ENCODE measurements at regions not wholly inside any gene's neighbourhood (a gene's known extent, or its start where the extent isn't known, plus 50 kb on each side); places are given as distances from the start of the nearest gene placed in this dataset.

DNA sequence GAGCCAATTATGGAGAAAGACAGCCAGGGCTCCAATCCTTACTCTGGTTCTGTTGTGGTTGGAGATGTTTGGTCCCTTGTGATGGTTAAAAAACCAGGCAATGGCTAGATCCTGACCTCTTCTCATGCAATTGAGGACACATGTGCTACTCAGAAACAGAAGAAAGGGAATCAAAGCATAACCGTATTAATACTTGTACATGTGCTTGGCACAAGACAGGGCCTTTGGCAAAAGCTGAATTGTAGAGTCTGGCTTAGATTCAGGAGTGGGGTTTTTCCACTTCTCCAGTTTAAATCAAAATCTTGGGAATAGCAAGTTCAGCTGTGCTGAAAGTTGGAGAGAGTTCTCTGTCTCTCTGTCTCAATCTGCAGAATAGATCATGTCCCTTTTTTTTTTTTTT is 80.1 kb upstream of the E2F8 start:
- peaks cover 12% of the 10 kb centered on the region for H3K9me3 Mint-ChIP-seq (ENCODE audit: low read depth)
- no peak overlapping the region for H3K4me3 Mint-ChIP-seq (ENCODE audit: low read depth)
- no peak overlapping the region for H3K27ac Mint-ChIP-seq
- H3K36me3 Mint-ChIP-seq (ENCODE audit: insufficient read depth) = peaks cover 2% of the 10 kb centered on the region
- TF ChIP-seq, protein P1, sequence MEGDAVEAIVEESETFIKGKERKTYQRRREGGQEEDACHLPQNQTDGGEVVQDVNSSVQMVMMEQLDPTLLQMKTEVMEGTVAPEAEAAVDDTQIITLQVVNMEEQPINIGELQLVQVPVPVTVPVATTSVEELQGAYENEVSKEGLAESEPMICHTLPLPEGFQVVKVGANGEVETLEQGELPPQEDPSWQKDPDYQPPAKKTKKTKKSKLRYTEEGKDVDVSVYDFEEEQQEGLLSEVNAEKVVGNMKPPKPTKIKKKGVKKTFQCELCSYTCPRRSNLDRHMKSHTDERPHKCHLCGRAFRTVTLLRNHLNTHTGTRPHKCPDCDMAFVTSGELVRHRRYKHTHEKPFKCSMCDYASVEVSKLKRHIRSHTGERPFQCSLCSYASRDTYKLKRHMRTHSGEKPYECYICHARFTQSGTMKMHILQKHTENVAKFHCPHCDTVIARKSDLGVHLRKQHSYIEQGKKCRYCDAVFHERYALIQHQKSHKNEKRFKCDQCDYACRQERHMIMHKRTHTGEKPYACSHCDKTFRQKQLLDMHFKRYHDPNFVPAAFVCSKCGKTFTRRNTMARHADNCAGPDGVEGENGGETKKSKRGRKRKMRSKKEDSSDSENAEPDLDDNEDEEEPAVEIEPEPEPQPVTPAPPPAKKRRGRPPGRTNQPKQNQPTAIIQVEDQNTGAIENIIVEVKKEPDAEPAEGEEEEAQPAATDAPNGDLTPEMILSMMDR (IDR thresholded peaks at IDR 0.05; ENCODE audit: unreplicated experiment) = no peak
- H3K27me3 Mint-ChIP-seq = peaks cover 21% of the 10 kb centered on the region
- DNase-seq (ENCODE audit: low spot score, unreplicated experiment) = no peak
- no peaks in the 10 kb centered on the region for H3K4me1 Mint-ChIP-seq (ENCODE audit: low read depth)

DNA sequence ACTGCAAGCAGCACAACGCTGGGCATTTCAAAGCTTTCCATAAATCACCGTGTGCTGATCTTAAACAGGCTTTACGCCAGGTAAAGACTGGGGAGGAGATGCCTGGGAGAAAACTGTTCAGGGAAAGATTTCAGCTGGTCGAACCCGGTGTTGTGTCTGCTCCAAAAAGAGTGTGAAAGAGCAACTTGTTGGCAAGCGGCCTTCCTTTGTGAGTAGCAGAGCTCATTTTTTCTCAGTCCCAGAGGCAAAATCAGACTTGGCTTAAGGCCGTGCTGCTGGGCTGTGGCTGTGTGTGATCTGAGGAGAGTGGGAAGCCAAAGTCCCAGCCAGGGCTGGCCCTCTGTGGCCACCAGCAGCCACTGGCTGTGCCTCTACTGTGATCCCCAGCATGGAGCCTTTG is 75.7 kb upstream of the E2F8 start:
- no peak overlapping the region for H3K4me3 Mint-ChIP-seq (ENCODE audit: low read depth)
- H3K36me3 Mint-ChIP-seq (ENCODE audit: insufficient read depth) = no peaks in the 10 kb centered on the region
- no peak overlapping the region for H3K27ac Mint-ChIP-seq
- H3K9me3 Mint-ChIP-seq (ENCODE audit: low read depth) = no peaks in the 10 kb centered on the region
- H3K4me1 Mint-ChIP-seq (ENCODE audit: low read depth) = no peaks in the 10 kb centered on the region
- no peak for DNase-seq (ENCODE audit: low spot score, unreplicated experiment)
- peaks cover 15% of the 10 kb centered on the region for H3K27me3 Mint-ChIP-seq
- TF ChIP-seq, protein P1 (IDR thresholded peaks at IDR 0.05; ENCODE audit: unreplicated experiment) = no peak

DNA sequence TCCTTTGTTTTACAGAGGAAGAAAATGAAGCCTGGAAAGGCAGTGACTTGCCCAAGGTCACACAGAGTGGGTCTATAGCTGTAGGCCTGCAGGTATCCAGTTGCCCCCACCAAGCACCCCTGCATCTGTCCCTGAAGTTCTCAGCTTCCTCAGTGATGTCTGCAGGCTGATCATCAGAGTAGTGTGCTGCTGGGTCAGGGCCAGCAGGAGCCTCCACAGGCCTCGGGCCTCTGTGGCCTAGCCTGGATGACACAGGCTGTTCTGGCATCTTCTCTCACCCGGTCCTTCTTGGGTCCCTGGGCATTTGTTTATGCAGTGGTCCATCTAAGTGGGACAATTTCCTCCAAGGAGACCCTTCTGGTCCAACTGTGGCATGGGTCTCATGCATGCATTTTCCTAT is 74.8 kb upstream of the E2F8 start:
- Mint-ChIP-seq H3K27ac (no peak overlapping the region), H3K36me3 (ENCODE audit: insufficient read depth) (no peaks in the 10 kb centered on the region), H3K4me1 (ENCODE audit: low read depth) (no peaks in the 10 kb centered on the region), H3K27me3 (peaks cover 11% of the 10 kb centered on the region), H3K9me3 (ENCODE audit: low read depth) (no peaks in the 10 kb centered on the region), H3K4me3 (ENCODE audit: low read depth) (no peak overlapping the region)
- TF ChIP-seq, protein P1 (IDR thresholded peaks at IDR 0.05; ENCODE audit: unreplicated experiment) = no peak
- no peak for DNase-seq (ENCODE audit: low spot score, unreplicated experiment)

DNA sequence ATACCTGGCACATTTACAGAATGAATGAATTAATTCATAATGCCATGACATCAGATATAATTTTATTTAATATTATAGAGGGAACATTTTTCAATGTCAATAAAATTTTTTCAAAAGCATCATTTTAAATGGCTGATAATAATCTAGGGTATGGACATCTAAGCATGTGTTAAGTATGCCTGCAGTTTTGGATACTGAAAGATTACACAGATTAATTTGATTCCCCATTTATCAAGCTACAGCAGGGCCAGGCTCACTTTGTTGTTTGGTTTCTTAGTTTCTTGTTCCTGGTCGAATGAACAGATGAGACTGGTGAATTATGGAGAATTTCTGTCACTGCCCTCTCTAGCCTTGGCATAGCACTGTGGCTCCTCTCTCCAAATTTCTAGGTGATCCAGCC is 72.4 kb upstream of the E2F8 start:
- no peak overlapping the region for H3K27ac Mint-ChIP-seq
- no peaks in the 10 kb centered on the region for H3K9me3 Mint-ChIP-seq (ENCODE audit: low read depth)
- DNase-seq (ENCODE audit: low spot score, unreplicated experiment) = no peak
- TF ChIP-seq, protein P1 (IDR thresholded peaks at IDR 0.05; ENCODE audit: unreplicated experiment) = no peak
- H3K4me1 Mint-ChIP-seq (ENCODE audit: low read depth) = no peaks in the 10 kb centered on the region
- H3K27me3 Mint-ChIP-seq = peaks cover 3% of the 10 kb centered on the region
- H3K4me3 Mint-ChIP-seq (ENCODE audit: low read depth) = no peak overlapping the region
- H3K36me3 Mint-ChIP-seq (ENCODE audit: insufficient read depth) = no peaks in the 10 kb centered on the region

DNA sequence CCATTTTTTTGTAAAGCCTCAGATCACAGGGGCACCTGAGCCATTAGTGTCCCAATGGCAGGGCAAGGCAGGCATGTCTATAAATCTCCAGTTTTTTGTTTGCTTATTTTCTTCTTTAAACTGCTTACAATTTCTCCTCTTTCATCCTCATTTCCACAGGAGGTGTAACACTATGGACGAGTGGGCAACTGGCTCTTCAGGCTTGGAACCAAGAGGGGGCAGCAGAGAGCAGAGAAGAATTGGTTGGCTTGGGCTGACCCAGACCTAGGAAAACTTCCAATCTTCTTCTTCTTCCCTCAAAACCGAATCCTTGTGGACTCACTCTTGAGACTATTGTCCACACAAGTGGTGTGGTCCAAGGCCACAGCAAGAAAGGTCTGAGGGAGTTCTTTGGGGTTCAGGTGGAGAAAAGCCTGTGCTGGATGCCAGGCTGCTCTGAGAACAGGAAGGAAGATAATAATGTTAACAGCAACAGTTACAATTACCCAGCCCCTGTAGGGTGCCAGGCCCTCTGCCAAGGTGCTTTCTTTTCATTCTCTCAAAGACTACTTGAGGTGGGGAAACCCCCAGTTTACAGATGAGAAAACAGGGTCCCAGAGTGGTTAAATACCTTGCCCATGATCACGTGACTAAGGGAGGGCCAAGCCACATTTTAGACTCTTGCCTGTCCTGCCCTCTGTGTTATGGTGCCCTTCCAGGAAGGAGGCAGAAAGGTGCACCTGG is 70.7 kb upstream of the E2F8 start:
- no peaks in the 10 kb centered on the region for H3K36me3 Mint-ChIP-seq (ENCODE audit: insufficient read depth)
- H3K4me3 Mint-ChIP-seq (ENCODE audit: low read depth) = no peak overlapping the region
- no peaks in the 10 kb centered on the region for H3K9me3 Mint-ChIP-seq (ENCODE audit: low read depth)
- H3K27me3 Mint-ChIP-seq = peaks cover 6% of the 10 kb centered on the region
- H3K4me1 Mint-ChIP-seq (ENCODE audit: low read depth) = no peaks in the 10 kb centered on the region
- H3K27ac Mint-ChIP-seq = no peak overlapping the region
- TF ChIP-seq, protein P1 (IDR thresholded peaks at IDR 0.05; ENCODE audit: unreplicated experiment) = peak; percentile 85
- DNase-seq (ENCODE audit: low spot score, unreplicated experiment) = peak; percentile 59

Data from progenitor cell of endocrine pancreas (in vitro differentiated cells).